Fibroblast of lung (primary cell): ENCODE measurements at regions not wholly inside any gene's neighbourhood (a gene's known extent, or its start where the extent isn't known, plus 50 kb on each side); places are given as distances from the start of the nearest gene placed in this dataset.
"Not testable (repeated sequence)": the region's sequence is repeated elsewhere in the genome, so short reads cannot be mapped to it uniquely, and the experiment has no call there.

Source experiments
- DNase-seq, 2 donors: peaks; one replicate each; pipeline versions ENCODE4 v3.0.0 to v3.0.0-alpha.2; 2010; ENCODE audit warnings: low read depth in 2 of 2
- H2AFZ ChIP-seq: 2 replicates; pipeline ENCODE4 v1.5.1; 2012; ENCODE audit warnings: low read length, control low read depth, inconsistent platforms
- H3K27ac ChIP-seq: 2 replicates; pipeline ENCODE4 v1.5.1; 2011; ENCODE audit warnings: low read length, control low read depth; ENCODE audit not compliant: insufficient read depth
- H3K27me3 ChIP-seq: 2 replicates; pipeline ENCODE4 v1.5.1; 2011; ENCODE audit warnings: mild to moderate bottlenecking, low read length; ENCODE audit not compliant: control insufficient read depth, insufficient read depth
- H3K36me3 ChIP-seq: 2 replicates; pipeline ENCODE4 v1.5.1; 2011; ENCODE audit warnings: low read length; ENCODE audit not compliant: control insufficient read depth, insufficient read depth
- H3K4me1 ChIP-seq: 2 replicates; pipeline ENCODE4 v1.5.1; 2011; ENCODE audit warnings: low read length; ENCODE audit not compliant: control insufficient read depth, insufficient read depth; ENCODE audit errors: extremely low read depth
- H3K4me2 ChIP-seq: 2 replicates; pipeline ENCODE4 v1.5.1; 2011; ENCODE audit warnings: low read length, control low read depth; ENCODE audit not compliant: insufficient read depth; ENCODE audit errors: extremely low read depth
- H3K4me3 ChIP-seq, 4 experiments: fragments of 200-600 bp in 1 of 4; sonication (generic) in 1 of 4; replicated peaks in 1 of 4; 2 replicates each; pipeline ENCODE4 v1.5.1; 2011 to 2016; ENCODE audit warnings: low read length in 4 of 4, low read depth in 3 of 4, mild to moderate bottlenecking in 3 of 4, control low read depth in 2 of 4, inconsistent platforms in 1 of 4, mixed read lengths in 1 of 4; ENCODE audit not compliant: insufficient read depth in 1 of 4; ENCODE audit errors: control extremely low read depth in 1 of 4
- H3K79me2 ChIP-seq: 2 replicates; pipeline ENCODE4 v1.5.1; 2012; ENCODE audit warnings: mild to moderate bottlenecking, low read length, inconsistent platforms; ENCODE audit not compliant: control insufficient read depth, insufficient read depth
- H3K9ac ChIP-seq: 2 replicates; pipeline ENCODE4 v1.5.1; 2011; ENCODE audit warnings: mild to moderate bottlenecking, low read length, control low read depth; ENCODE audit not compliant: insufficient read depth
- H3K9me3 ChIP-seq: 2 replicates; pipeline ENCODE4 v1.5.1; 2012; ENCODE audit warnings: low read depth, low read length; ENCODE audit not compliant: control insufficient read depth, insufficient read depth
- H4K20me1 ChIP-seq: 2 replicates; pipeline ENCODE4 v1.5.1; 2011; ENCODE audit warnings: low read length; ENCODE audit not compliant: control insufficient read depth, insufficient read depth; ENCODE audit errors: extremely low read depth
- EZH2 ChIP-seq: IDR thresholded peaks from 2 replicates; pipeline ENCODE4 v1.5.1; 2012; ENCODE audit warnings: low read length, control low read depth, mild to moderate bottlenecking; ENCODE audit errors: missing control alignments
- TF ChIP-seq, protein P1 (sequence below), 2 donors: IDR thresholded peaks in 1 of 2; conservative IDR thresholded peaks in 1 of 2; 1 replicate in 1 of 2; 2 replicates in 1 of 2; pipeline ENCODE4 v1.5.1; 2011 to 2012; ENCODE audit warnings: low read length in 2 of 2, control low read depth in 1 of 2, inconsistent platforms in 1 of 2, low read depth in 1 of 2, mild to moderate bottlenecking in 1 of 2

DNA sequence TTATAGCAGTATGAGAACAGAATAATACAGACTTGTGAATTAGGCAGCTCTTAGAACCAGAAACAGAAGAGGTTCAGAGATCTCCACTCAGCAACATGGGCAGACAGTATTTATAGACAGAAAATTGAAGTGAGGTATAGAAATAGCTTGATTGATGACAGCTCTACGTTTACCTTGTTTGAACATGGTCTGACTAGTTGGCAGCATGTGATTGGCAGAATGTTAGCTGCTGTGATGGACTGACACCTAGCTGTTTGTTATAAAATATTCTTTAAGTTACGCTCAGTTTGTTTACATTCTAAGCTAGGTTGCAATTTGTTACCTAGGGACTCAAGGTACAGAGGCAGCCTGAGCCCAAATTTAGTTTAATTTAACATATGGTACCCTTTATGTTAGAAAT, 73.7 kb upstream of the TMEM229A start:
- H3K79me2 ChIP-seq = no peaks in the 10 kb centered on the region
- no peaks in the 10 kb centered on the region for H3K36me3 ChIP-seq
- no peaks in the 10 kb centered on the region for H3K4me1 ChIP-seq
- no peak overlapping the region for H3K27ac ChIP-seq
- H3K4me3 ChIP-seq = no peak overlapping the region
- no peak overlapping the region for H3K9ac ChIP-seq
- no peaks in the 10 kb centered on the region for H4K20me1 ChIP-seq
- H3K4me2 ChIP-seq = no peak overlapping the region
- no peaks in the 10 kb centered on the region for H3K27me3 ChIP-seq
- DNase-seq = no peak
- no peak overlapping the region for H2AFZ ChIP-seq
- no peak for TF ChIP-seq EZH2
- TF ChIP-seq, protein P1, sequence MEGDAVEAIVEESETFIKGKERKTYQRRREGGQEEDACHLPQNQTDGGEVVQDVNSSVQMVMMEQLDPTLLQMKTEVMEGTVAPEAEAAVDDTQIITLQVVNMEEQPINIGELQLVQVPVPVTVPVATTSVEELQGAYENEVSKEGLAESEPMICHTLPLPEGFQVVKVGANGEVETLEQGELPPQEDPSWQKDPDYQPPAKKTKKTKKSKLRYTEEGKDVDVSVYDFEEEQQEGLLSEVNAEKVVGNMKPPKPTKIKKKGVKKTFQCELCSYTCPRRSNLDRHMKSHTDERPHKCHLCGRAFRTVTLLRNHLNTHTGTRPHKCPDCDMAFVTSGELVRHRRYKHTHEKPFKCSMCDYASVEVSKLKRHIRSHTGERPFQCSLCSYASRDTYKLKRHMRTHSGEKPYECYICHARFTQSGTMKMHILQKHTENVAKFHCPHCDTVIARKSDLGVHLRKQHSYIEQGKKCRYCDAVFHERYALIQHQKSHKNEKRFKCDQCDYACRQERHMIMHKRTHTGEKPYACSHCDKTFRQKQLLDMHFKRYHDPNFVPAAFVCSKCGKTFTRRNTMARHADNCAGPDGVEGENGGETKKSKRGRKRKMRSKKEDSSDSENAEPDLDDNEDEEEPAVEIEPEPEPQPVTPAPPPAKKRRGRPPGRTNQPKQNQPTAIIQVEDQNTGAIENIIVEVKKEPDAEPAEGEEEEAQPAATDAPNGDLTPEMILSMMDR (conservative IDR thresholded peaks at IDR 0.05 in 1 of 2, IDR thresholded peaks at IDR 0.05 in 1 of 2; ENCODE audit: low read depth in 1 of 2, low read length in 2 of 2) = no peak
- H3K9me3 ChIP-seq = no peaks in the 10 kb centered on the region

DNA sequence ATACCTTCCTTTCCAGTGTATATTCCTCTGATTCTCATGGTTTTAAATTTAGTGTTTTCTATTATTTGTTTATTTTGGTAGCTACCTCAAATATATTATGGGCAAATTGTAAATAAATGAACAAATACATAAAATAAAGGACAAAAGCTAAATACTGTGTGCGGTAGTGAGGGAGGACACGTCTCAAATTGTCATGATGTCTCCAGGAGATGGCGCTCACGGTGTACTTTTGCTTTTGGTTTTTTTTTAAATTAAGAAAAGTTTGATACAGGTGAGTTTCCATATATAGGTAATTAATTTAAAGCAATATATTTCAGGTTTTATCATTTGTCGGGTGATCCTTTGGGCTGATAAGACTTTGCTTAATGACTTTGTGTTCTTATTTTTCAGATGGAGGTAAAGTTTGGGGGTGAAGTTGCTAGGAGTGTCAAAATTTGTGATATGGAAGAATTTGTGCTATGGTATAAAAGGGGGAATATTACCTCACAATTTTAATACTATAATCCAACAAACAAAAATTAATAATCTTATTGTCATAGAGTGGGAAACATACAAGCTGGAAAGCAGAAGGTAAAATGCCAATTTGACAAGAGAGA, 68.4 kb upstream of the TMEM229A start:
- no peak overlapping the region for H2AFZ ChIP-seq
- no peaks in the 10 kb centered on the region for H3K36me3 ChIP-seq
- H3K27me3 ChIP-seq = no peaks in the 10 kb centered on the region
- H3K9ac ChIP-seq = no peak overlapping the region
- no peak overlapping the region for H3K4me3 ChIP-seq
- TF ChIP-seq, protein P1 (conservative IDR thresholded peaks at IDR 0.05 in 1 of 2, IDR thresholded peaks at IDR 0.05 in 1 of 2; ENCODE audit: low read depth in 1 of 2, low read length in 2 of 2) = peak; percentile 20 to 64
- no peak for TF ChIP-seq EZH2
- H4K20me1 ChIP-seq = no peaks in the 10 kb centered on the region
- H3K9me3 ChIP-seq = no peaks in the 10 kb centered on the region
- H3K4me1 ChIP-seq = no peaks in the 10 kb centered on the region
- peak in 1 of 2 donors; percentile 49 for DNase-seq
- no peak overlapping the region for H3K27ac ChIP-seq
- H3K4me2 ChIP-seq = no peak overlapping the region
- H3K79me2 ChIP-seq = no peaks in the 10 kb centered on the region

DNA sequence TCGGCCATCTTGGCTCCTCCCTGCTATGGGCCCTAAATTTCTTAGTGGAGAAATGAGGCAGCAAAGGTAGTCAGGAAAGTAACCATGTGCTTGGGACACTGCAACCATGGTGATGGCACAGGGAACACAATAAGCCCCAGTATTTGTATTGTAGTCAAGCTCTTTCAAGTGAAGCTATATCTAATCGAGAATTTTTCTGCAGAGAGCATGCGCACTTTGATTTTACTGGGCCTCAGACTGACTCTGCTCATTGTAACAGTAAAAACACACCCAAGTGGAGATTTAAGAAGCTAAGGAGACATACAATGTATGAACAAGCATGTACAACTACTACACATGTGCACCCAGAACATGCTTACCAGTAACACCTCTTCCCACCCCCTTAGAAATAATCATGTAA, 67.3 kb upstream of the TMEM229A start:
- no peak overlapping the region for H3K9ac ChIP-seq
- DNase-seq = no peak
- no peaks in the 10 kb centered on the region for H3K4me1 ChIP-seq
- no peaks in the 10 kb centered on the region for H3K9me3 ChIP-seq
- H3K79me2 ChIP-seq = no peaks in the 10 kb centered on the region
- H2AFZ ChIP-seq = no peak overlapping the region
- H3K27ac ChIP-seq = no peak overlapping the region
- H3K36me3 ChIP-seq = no peaks in the 10 kb centered on the region
- no peaks in the 10 kb centered on the region for H3K27me3 ChIP-seq
- H3K4me2 ChIP-seq = no peak overlapping the region
- H4K20me1 ChIP-seq = no peaks in the 10 kb centered on the region
- TF ChIP-seq, protein P1 (conservative IDR thresholded peaks at IDR 0.05 in 1 of 2, IDR thresholded peaks at IDR 0.05 in 1 of 2; ENCODE audit: low read depth in 1 of 2, low read length in 2 of 2) = no peak
- no peak for TF ChIP-seq EZH2
- H3K4me3 ChIP-seq = no peak overlapping the region

DNA sequence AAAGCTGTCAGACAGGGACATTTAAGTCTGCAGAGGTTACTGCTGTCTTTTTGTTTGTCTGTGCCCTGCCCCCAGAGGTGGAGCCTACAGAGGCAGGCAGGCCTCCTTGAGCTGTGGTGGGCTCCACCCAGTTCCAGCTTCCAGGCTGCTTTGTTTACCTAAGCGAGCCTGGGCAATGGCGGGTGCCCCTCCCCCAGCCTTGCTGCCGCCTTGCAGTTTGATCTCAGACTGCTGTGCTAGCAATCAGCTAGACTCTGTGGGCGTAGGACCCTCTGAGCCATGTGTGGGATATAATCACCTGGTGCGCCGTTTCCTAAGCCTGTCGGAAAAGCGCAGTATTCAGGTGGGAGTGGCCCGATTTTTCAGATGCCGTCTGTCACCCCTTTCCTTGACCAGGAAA, 66.7 kb upstream of the TMEM229A start:
- not testable (repeated sequence) for H3K4me2 ChIP-seq, H3K9me3 ChIP-seq, H3K36me3 ChIP-seq, H3K27me3 ChIP-seq, H3K9ac ChIP-seq, H3K4me3 ChIP-seq, H3K4me1 ChIP-seq, H2AFZ ChIP-seq, H3K27ac ChIP-seq, H3K79me2 ChIP-seq, DNase-seq, H4K20me1 ChIP-seq
